ENCODE measurements at regions not wholly inside any gene's neighbourhood (a gene's known extent, or its start where the extent isn't known, plus 50 kb on each side); places are given as distances from the start of the nearest gene placed in this dataset.

- intact Hi-C loops (cut with micrococcal nuclease) = no loop called here
- H3K36me3 Mint-ChIP-seq (ENCODE audit: low read depth) = no peaks in the 10 kb centered on the region
- H3K4me1 Mint-ChIP-seq (ENCODE audit: low read depth) = no peaks in the 10 kb centered on the region
- no peaks in the 10 kb centered on the region for H3K9me3 Mint-ChIP-seq
- no peak for DNase-seq
- ChIA-PET CTCF (no interaction called here), POLR2A (no interaction called here)
- TF ChIP-seq CTCF (IDR thresholded peaks at IDR 0.05) = no peak
- no peak overlapping the region for H3K27ac Mint-ChIP-seq
- H3K4me3 Mint-ChIP-seq = no peak overlapping the region
- ATAC-seq = no peak
- peaks cover 1% of the 10 kb centered on the region for H3K27me3 Mint-ChIP-seq
These were observed 152.0 kb upstream of the CST7 start for GRCh38 chr20:24797113-24797512.

GRCh38 chr20:24797745-24798655 is 151.1 kb upstream of the CST7 start:
- CTCF ChIA-PET = no interaction called here

GRCh38 chr20:24798930-24799705 is 150.0 kb upstream of the CST7 start:
- intact Hi-C loops (cut with micrococcal nuclease) = no loop called here
- no peaks in the 10 kb centered on the region for H3K36me3 Mint-ChIP-seq (ENCODE audit: low read depth)
- H3K9me3 Mint-ChIP-seq = no peaks in the 10 kb centered on the region
- H3K4me3 Mint-ChIP-seq = no peak overlapping the region
- H3K27me3 Mint-ChIP-seq = peaks cover 1% of the 10 kb centered on the region
- H3K4me1 Mint-ChIP-seq (ENCODE audit: low read depth) = no peaks in the 10 kb centered on the region
- no peak for ATAC-seq
- H3K27ac Mint-ChIP-seq = no peak overlapping the region
- no peak for DNase-seq
- ChIA-PET CTCF (interaction anchor here (1.8 kb wide), 1 partner anchor 119 kb away, joined by 3 read pairs; no protein-coding TSS in a partner anchor), POLR2A (interaction anchor here (0.6 kb wide), 1 partner anchor 756 kb away, joined by 3 read pairs; no protein-coding TSS in a partner anchor)
- TF ChIP-seq CTCF (IDR thresholded peaks at IDR 0.05) = no peak

More at GRCh38 chr20:24797745-24798655, 151.1 kb upstream of the CST7 start:
- POLR2A ChIA-PET = interaction anchor here (0.6 kb wide), 1 partner anchor 755 kb away, joined by 3 read pairs; no protein-coding TSS in a partner anchor
- ATAC-seq (no peak), DNase-seq (no peak)
- H3K9me3 Mint-ChIP-seq = no peaks in the 10 kb centered on the region
- H3K4me1 Mint-ChIP-seq (ENCODE audit: low read depth) = no peaks in the 10 kb centered on the region
- no peak overlapping the region for H3K4me3 Mint-ChIP-seq
- intact Hi-C loops (cut with micrococcal nuclease) = no loop called here
- H3K27me3 Mint-ChIP-seq = peaks cover 1% of the 10 kb centered on the region
- H3K36me3 Mint-ChIP-seq (ENCODE audit: low read depth) = no peaks in the 10 kb centered on the region
- no peak overlapping the region for H3K27ac Mint-ChIP-seq
- no peak for TF ChIP-seq CTCF (IDR thresholded peaks at IDR 0.05)

GRCh38 chr20:24799971-24800580 is 149.0 kb upstream of the CST7 start:
- Mint-ChIP-seq H3K4me1 (ENCODE audit: low read depth) (no peaks in the 10 kb centered on the region), H3K9me3 (no peaks in the 10 kb centered on the region), H3K4me3 (no peak overlapping the region), H3K27me3 (peaks cover 1% of the 10 kb centered on the region), H3K27ac (no peak overlapping the region), H3K36me3 (ENCODE audit: low read depth) (no peaks in the 10 kb centered on the region)
- ATAC-seq (no peak), DNase-seq (no peak)
- intact Hi-C loops (cut with micrococcal nuclease) = no loop called here
- POLR2A ChIA-PET = no interaction called here
- no peak for TF ChIP-seq CTCF (IDR thresholded peaks at IDR 0.05)
- CTCF ChIA-PET = interaction anchor here (1.8 kb wide), 1 partner anchor 118 kb away, joined by 3 read pairs; no protein-coding TSS in a partner anchor
